ENCODE measurements at regions not wholly inside any gene's neighbourhood (a gene's known extent, or its start where the extent isn't known, plus 50 kb on each side); places are given as distances from the start of the nearest gene placed in this dataset.

DNA sequence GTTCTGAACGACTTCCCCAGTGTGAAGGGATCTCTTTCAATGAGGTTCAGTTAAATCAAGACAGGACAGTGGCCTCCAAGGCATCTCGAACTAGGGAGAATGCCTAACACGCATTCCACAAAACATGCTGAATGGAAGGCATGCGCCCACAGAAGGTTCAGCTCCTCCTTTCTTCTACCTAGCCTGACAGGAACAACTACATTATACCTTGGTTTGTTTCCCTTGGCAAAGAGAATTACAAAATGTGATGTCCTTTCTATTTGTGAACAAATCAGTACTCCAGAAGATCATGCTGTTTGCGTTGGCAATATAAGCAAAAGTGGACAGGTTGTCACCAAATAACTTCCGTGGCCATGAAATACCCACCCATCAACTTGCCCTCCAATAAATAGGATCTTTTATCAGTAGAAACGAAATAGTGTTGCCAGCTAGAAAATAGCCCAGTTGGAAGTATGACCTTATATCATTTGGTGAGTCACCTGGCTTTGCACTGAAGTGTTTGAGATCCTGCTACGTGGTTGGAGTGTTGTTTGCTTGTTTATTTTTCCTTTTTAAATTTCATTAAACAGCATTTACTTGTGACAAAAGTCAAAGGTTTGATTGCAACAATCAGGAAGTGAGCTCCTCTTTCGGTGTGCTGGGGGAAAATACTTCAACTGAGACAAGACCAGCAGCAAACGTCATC, 117.0 kb upstream of the FAM204A start:
- no peak overlapping the region for H3K4me3 ChIP-seq

DNA sequence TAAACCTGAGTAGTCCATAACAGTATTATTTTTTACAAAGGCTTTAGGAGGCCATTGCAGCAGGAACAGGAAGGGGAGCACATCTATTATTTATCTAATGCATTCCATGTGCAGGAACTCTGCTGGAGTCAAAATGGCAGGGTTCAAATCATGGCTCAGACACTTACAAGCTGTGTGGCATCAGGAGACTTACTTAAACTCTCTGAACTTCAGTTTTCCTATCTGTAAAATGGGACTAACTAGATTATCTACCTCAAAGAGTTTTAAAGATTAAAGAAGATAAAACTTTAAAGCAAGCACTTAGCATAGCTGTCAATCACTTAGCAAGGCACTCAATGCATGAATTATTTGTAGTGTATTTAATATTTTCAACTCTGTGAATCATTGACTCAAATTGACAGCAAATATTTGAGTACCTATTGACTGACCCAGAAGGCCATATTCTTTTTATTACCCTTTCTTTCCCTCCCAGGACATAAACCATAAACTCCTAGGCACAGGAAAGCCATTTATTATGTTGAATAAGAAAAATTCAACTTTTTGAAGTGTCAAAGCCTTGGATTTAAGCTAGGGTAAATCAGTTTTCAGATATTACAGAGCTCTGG, 115.8 kb upstream of the FAM204A start:
- H3K36me3 ChIP-seq = no peaks in the 10 kb centered on the region
- H3K27me3 ChIP-seq = peaks cover 0 to 25% of the 10 kb centered on the region in 2 donors
- no peak for TF ChIP-seq CTCF (IDR thresholded peaks at IDR 0.05)
- no peak overlapping the region for H3K4me3 ChIP-seq
- DNase-seq = no peak
- no peaks in the 10 kb centered on the region for H3K9me3 ChIP-seq
- ATAC-seq = no peak
- H3K27ac ChIP-seq = no peak overlapping the region
- H3K4me1 ChIP-seq = peaks cover 0 to 7% of the 10 kb centered on the region in 2 donors
- intact Hi-C loops (cut with DNase I) = no loop called here

More for the DNA sequence above, 117.0 kb upstream of the FAM204A start:
- no peak for DNase-seq
- intact Hi-C loops (cut with DNase I) = no loop called here
- H3K27me3 ChIP-seq = peaks cover 0 to 37% of the 10 kb centered on the region in 2 donors
- H3K9me3 ChIP-seq = no peaks in the 10 kb centered on the region
- no peak for TF ChIP-seq CTCF (IDR thresholded peaks at IDR 0.05)
- H3K27ac ChIP-seq = no peak overlapping the region
- H3K36me3 ChIP-seq = no peaks in the 10 kb centered on the region
- peaks cover 0 to 7% of the 10 kb centered on the region in 2 donors for H3K4me1 ChIP-seq
- ATAC-seq = peak; percentile 15

DNA sequence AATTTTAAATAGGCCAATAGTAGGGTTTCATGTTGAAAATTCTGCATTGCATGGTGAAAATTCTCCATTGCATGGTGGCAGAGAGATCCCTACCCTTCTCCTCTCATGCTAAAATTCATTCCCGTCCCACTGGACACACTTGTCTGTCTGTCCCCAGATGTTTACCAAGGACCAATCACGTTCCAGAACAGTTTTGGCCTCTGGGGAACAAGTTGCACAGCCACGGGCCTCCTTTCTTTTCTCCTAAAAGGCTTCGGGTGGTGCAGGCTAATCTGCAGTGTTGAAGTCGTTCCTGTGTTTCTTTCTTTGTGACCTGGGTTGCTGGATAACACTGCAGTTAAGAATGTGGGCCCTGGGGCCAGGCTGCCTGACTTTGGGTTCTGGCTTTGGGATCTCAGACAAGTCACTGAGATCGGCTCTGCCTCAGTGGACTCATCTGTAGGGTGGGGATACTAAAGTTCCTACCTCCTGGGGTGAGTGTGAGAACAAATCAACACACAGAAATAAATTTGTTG, 113.1 kb upstream of the FAM204A start:
- intact Hi-C loops (cut with DNase I) = no loop called here
- no peak for TF ChIP-seq CTCF (IDR thresholded peaks at IDR 0.05)
- DNase-seq (no peak), ATAC-seq (no peak)
- H3K36me3 ChIP-seq = no peaks in the 10 kb centered on the region
- peaks cover 0 to 25% of the 10 kb centered on the region in 2 donors for H3K27me3 ChIP-seq
- no peak overlapping the region for H3K4me3 ChIP-seq
- peaks cover 0 to 7% of the 10 kb centered on the region in 2 donors for H3K4me1 ChIP-seq
- H3K27ac ChIP-seq = no peak overlapping the region
- H3K9me3 ChIP-seq = peaks cover 0 to 9% of the 10 kb centered on the region in 2 donors

DNA sequence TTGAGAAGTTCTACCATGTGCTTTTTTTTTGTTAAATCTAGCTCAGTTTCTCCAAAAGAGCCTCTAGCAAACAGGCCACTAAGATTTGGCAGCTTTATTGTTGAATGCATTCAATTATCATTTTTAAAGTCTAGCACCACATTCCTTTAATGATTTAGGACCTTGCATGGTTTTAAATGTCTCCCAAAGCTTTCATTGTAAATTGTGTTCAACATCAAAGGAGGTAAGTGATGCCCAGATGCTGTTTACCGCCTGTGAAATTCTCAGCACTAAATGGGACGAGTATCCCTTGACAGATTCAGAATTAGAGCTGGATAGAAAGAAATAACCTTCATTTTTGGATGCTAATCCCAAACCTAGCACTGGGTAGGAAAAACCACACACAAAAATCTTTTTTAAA, 112.1 kb upstream of the FAM204A start:
- H3K9me3 ChIP-seq = peaks cover 0 to 9% of the 10 kb centered on the region in 2 donors
- peaks cover 0 to 30% of the 10 kb centered on the region in 2 donors for H3K27me3 ChIP-seq
- DNase-seq (no peak), ATAC-seq (no peak)
- intact Hi-C loops (cut with DNase I) = no loop called here
- H3K27ac ChIP-seq = no peak overlapping the region
- no peak overlapping the region for H3K4me3 ChIP-seq
- H3K36me3 ChIP-seq = no peaks in the 10 kb centered on the region
- peaks cover 0 to 2% of the 10 kb centered on the region in 2 donors for H3K4me1 ChIP-seq
- TF ChIP-seq CTCF (IDR thresholded peaks at IDR 0.05) = no peak

- Histone ChIP-seq H3K36me3 (no peaks in the 10 kb centered on the region), H3K9me3 (peaks cover 0 to 9% of the 10 kb centered on the region in 2 donors), H3K4me3 (no peak overlapping the region), H3K27ac (no peak overlapping the region), H3K27me3 (peaks cover 0 to 35% of the 10 kb centered on the region in 2 donors), H3K4me1 (no peaks in the 10 kb centered on the region)
- intact Hi-C loops (cut with DNase I) = no loop called here
- TF ChIP-seq CTCF (IDR thresholded peaks at IDR 0.05) = no peak
- ATAC-seq (no peak), DNase-seq (no peak)
Measured at GRCh38 chr10:118452098-118452497, 110.0 kb upstream of the FAM204A start.
